ENCODE measurements at regions not wholly inside any gene's neighbourhood (a gene's known extent, or its start where the extent isn't known, plus 50 kb on each side); places are given as distances from the start of the nearest gene placed in this dataset.

- Histone ChIP-seq H3K27ac (ENCODE audit: control insufficient read depth, insufficient read depth) (no peak overlapping the region), H3K4me1 (ENCODE audit: control insufficient read depth, insufficient read depth, low read length) (no peaks in the 10 kb centered on the region), H3K36me3 (ENCODE audit: control insufficient read depth in 2 of 2, insufficient read depth in 2 of 2, low read length in 1 of 2) (no peaks in the 10 kb centered on the region), H3K4me3 (no peak overlapping the region), H3K79me2 (ENCODE audit: control insufficient read depth, insufficient read depth, low read length) (no peaks in the 10 kb centered on the region), H2AFZ (ENCODE audit: control insufficient read depth, low read depth, low read length) (no peak overlapping the region), H3K4me2 (ENCODE audit: control insufficient read depth, insufficient read depth) (no peak overlapping the region), H3K9me3 (replicated peaks; ENCODE audit: control insufficient read depth, insufficient read depth, low read length) (no peaks in the 10 kb centered on the region), H4K20me1 (ENCODE audit: control insufficient read depth, insufficient read depth) (no peaks in the 10 kb centered on the region), H3K27me3 (replicated peaks in 1 of 2; ENCODE audit: control insufficient read depth in 2 of 2, insufficient read depth in 2 of 2, low read length in 1 of 2) (no peaks in the 10 kb centered on the region; a peak in 1 of 4 replicates), H3K9ac (ENCODE audit: control insufficient read depth, insufficient read depth, low read length) (no peak overlapping the region)
- ChIA-PET SMC1A (ENCODE audit: uncharacterized antibody, unreplicated experiment) (no interaction called here), CTCF (no interaction called here), RAD21 (ENCODE audit: unreplicated experiment) (no interaction called here), POLR2A (no interaction called here)
- FAIRE-seq (no peak), DNase-seq (ENCODE audit: low read depth, low spot score) (no peak), ATAC-seq (no peak)
- TF ChIP-seq NRF1 (conservative IDR thresholded peaks at IDR 0.05; ENCODE audit: low read depth, low read length) (no peak), IKZF1 (conservative IDR thresholded peaks at IDR 0.05) (no peak), CHD2 (IDR thresholded peaks at IDR 0.05; ENCODE audit: borderline replicate concordance, low read depth, low read length) (no peak), ZNF384 (IDR thresholded peaks at IDR 0.05; ENCODE audit: borderline replicate concordance, low read depth, low read length) (no peak), EGR1 (IDR thresholded peaks at IDR 0.05; ENCODE audit: borderline replicate concordance in 1 of 2, low read depth in 2 of 2, low read length in 2 of 2) (no peak), MAX (IDR thresholded peaks at IDR 0.05; ENCODE audit: low read depth, low read length) (no peak), KLF5 (IDR thresholded peaks at IDR 0.05; ENCODE audit: partially characterized antibody) (no peak), BCL11A (IDR thresholded peaks at IDR 0.05; ENCODE audit: low read depth, low read length) (no peak), MLLT1 (IDR thresholded peaks at IDR 0.05) (no peak)
- intact Hi-C loops (cut with micrococcal nuclease; ENCODE audit: unreplicated experiment), result no loop called here
- BruUV-seq (replicated peaks), result no TSS peak
- in situ Hi-C loops (cut with MboI), result no loop called here
- WGBS (ENCODE audit: insufficient coverage, insufficient replicate concordance, low lambda C conversion rate, missing lambda C conversion rate), result 10% methylated on average over 2 of the region's 2 CpGs
Measured at GRCh38 chr1:30023339-30024022, 699.9 kb downstream of the MATN1 start.
